ENCODE measurements at regions not wholly inside any gene's neighbourhood (a gene's known extent, or its start where the extent isn't known, plus 50 kb on each side); places are given as distances from the start of the nearest gene placed in this dataset.
"Not testable (repeated sequence)": the region's sequence is repeated elsewhere in the genome, so short reads cannot be mapped to it uniquely, and the experiment has no call there.

DNA sequence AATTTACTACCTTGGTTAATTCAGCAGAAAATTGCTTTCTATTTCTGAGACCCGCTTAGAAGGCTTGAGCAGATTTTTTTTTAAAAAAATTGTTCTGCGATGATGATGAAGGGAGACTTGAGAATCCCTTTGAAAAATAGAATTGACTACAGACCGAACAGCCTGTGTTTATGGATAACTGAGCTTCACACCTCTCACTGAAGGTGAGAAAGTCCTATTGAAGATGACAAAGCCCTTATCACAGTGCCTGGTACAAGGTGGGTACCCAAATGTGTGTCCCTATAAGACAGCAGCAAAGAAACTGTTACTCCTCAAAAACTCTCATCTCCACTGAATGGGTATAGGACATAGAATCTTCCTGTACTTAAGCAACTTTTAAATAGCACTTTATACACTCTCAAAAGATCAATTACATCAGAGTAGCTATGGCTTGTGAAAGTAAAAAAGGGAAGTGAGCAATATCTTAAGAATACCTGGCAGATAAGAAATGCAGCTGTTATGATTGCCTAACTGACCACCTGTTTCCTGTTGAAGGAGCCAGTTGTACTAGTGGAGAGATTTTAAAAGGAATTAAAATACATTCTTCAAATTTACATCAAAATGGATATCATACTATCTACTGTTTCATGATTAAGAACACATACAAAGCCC, 419.7 kb downstream of the CHSY3 start:
- CTCF ChIA-PET = no interaction called here
- Mint-ChIP-seq H3K36me3 (no peaks in the 10 kb centered on the region), H3K4me3 (no peak overlapping the region), H3K9me3 (peaks cover 3 to 18% (median 9%) of the 10 kb centered on the region in 5 donors), H3K27ac (no peak overlapping the region), H3K27me3 (peaks cover 0 to 1% of the 10 kb centered on the region in 2 donors), H3K4me1 (no peaks in the 10 kb centered on the region)
- Histone ChIP-seq H3K27ac (ENCODE audit: low read depth, low read length) (no peak overlapping the region), H3K27me3 (ENCODE audit: insufficient read depth, low read length, poor library complexity, severe bottlenecking) (no peaks in the 10 kb centered on the region), H3K4me1 (ENCODE audit: insufficient read depth, low read length) (no peaks in the 10 kb centered on the region), H3K36me3 (ENCODE audit: insufficient read depth, low read length) (no peaks in the 10 kb centered on the region), H3K9me3 (ENCODE audit: low read length) (no peaks in the 10 kb centered on the region), H3K4me3 (ENCODE audit: low read length) (no peak overlapping the region)
- no peak for DNase-seq
- POLR2A ChIA-PET = no interaction called here

DNA sequence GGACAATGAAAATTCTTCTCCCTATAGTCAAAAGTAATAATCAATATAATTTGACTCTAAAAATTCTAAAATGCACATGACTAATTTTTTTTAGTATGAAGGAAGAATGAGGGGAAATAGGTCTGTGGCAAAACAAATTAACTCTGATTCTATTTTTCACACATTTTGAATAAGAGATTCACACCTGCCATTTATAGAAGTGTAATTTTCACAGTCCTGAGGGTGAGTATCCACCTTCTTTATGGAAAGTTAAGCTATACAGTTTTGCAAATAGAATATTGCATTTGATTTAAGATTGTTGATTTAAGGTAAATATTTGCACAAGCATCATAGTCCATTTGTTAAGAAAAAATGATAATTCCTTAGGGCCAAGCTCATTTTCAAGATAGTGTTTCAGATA, 417.7 kb downstream of the CHSY3 start:
- Histone ChIP-seq H3K4me1 (ENCODE audit: insufficient read depth, low read length) (no peaks in the 10 kb centered on the region), H3K36me3 (ENCODE audit: insufficient read depth, low read length) (no peaks in the 10 kb centered on the region), H3K4me3 (ENCODE audit: low read length) (no peak overlapping the region), H3K27me3 (ENCODE audit: insufficient read depth, low read length, poor library complexity, severe bottlenecking) (no peaks in the 10 kb centered on the region), H3K27ac (ENCODE audit: low read depth, low read length) (no peak overlapping the region), H3K9me3 (ENCODE audit: low read length) (no peaks in the 10 kb centered on the region)
- ChIA-PET POLR2A (no interaction called here), CTCF (no interaction called here)
- no peak overlapping the region for H3K27ac Mint-ChIP-seq
- peaks cover 3 to 18% (median 4%) of the 10 kb centered on the region in 5 donors for H3K9me3 Mint-ChIP-seq
- peaks cover 0 to 1% of the 10 kb centered on the region in 2 donors for H3K27me3 Mint-ChIP-seq
- no peak for DNase-seq
- no peaks in the 10 kb centered on the region for H3K36me3 Mint-ChIP-seq
- H3K4me3 Mint-ChIP-seq = no peak overlapping the region
- no peaks in the 10 kb centered on the region for H3K4me1 Mint-ChIP-seq

DNA sequence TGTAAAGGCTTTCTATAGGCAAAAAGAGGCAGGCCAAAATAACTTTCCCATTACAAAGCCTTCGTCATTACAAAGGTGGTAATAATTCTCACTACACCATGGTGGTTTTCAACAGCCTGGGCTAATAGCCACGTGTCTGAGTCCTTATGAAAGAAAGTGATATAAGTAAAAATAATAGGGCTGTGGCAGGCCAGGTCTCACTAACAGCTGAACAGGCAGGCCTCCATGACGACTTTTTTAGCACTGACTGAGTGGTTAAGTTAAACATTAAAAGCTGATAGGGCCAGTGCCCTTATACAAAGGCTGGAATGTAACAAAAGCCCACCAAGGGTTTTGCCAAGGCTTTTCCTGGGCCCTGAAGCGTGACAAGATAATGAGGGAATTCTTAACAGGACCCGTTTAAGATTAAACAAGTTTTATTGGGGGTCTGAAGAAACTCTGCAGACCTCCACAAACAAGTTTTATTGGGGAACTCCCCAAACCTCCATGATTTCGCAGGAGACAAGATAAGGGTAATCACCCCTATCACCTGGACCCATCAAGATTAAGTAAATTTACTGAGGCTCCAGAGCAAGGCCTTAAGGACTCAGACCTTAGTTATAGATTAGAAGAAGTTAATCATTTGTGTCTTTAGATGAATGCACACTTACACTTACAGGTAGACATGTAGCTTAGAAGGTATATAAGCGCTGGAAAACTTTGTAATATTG, 412.9 kb downstream of the CHSY3 start:
- ChIA-PET CTCF (no interaction called here), POLR2A (no interaction called here)
- no peaks in the 10 kb centered on the region for H3K4me1 Mint-ChIP-seq

DNA sequence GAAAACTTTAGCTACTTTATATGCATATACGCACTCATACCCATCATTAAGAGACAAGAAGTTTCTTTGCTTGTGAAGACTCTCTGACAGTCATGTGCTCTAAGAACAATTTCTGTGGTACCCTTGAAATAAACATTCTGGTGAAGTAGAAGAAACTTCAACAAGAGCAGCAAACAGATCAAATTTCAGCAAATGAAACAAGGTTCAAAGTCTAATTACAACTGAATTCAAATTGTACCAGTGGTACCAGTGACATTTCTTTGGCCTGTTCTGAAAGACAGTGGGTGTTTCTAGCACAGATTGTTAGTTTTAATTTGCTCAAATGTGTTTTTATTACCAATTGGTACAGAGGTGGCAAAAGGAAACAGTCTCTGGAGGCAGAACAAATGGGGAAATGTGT, 391.0 kb downstream of the CHSY3 start:
- Mint-ChIP-seq H3K9me3 (peaks cover 0 to 3% (median 0%) of the 10 kb centered on the region in 5 donors), H3K27ac (no peak overlapping the region), H3K4me3 (no peak overlapping the region), H3K36me3 (no peaks in the 10 kb centered on the region), H3K4me1 (no peaks in the 10 kb centered on the region), H3K27me3 (no peaks in the 10 kb centered on the region)
- no peaks in the 10 kb centered on the region for H3K36me3 ChIP-seq (ENCODE audit: insufficient read depth, low read length)
- CTCF ChIA-PET = no interaction called here
- H3K27ac ChIP-seq (ENCODE audit: low read depth, low read length) = no peak overlapping the region
- no peak for DNase-seq
- POLR2A ChIA-PET = no interaction called here
- no peaks in the 10 kb centered on the region for H3K9me3 ChIP-seq (ENCODE audit: low read length)
- no peaks in the 10 kb centered on the region for H3K4me1 ChIP-seq (ENCODE audit: insufficient read depth, low read length)
- H3K4me3 ChIP-seq (ENCODE audit: low read length) = no peak overlapping the region
- no peaks in the 10 kb centered on the region for H3K27me3 ChIP-seq (ENCODE audit: insufficient read depth, low read length, poor library complexity, severe bottlenecking)

More for the DNA sequence above, 412.9 kb downstream of the CHSY3 start:
- H3K4me1 ChIP-seq (ENCODE audit: insufficient read depth, low read length) = no peaks in the 10 kb centered on the region
- no peaks in the 10 kb centered on the region for H3K27me3 ChIP-seq (ENCODE audit: insufficient read depth, low read length, poor library complexity, severe bottlenecking)
- DNase-seq = no peak
- Mint-ChIP-seq H3K9me3 (peaks cover 2 to 5% (median 4%) of the 10 kb centered on the region in 5 donors), H3K27me3 (peaks cover 1 to 3% of the 10 kb centered on the region in 2 donors), H3K4me3 (no peak overlapping the region), H3K27ac (no peak overlapping the region), H3K36me3 (no peaks in the 10 kb centered on the region)
- no peaks in the 10 kb centered on the region for H3K36me3 ChIP-seq (ENCODE audit: insufficient read depth, low read length)
- H3K27ac ChIP-seq (ENCODE audit: low read depth, low read length) = no peak overlapping the region
- H3K9me3 ChIP-seq (ENCODE audit: low read length) = no peaks in the 10 kb centered on the region
- no peak overlapping the region for H3K4me3 ChIP-seq (ENCODE audit: low read length)

DNA sequence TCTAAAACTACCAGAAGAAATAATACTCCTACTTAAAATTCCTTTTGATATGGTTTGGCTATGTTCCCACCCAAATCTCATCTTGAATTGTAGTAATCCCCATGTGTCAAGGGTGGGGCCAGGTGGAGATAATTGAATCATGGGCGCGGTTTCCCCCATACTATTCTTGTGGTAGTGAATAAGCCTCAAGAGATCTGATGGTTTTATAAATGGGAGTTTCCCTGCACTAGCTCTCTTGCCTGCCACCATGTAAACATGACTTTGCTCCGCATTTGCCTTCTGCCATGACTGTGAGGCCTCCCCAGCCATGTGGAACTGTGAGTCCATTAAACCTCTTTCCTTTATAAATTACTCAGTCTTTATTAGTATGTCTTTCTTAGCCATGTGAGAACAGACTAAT, 390.5 kb downstream of the CHSY3 start:
- H3K36me3 Mint-ChIP-seq; DNase-seq; CTCF ChIA-PET; H3K27ac Mint-ChIP-seq; POLR2A ChIA-PET; H3K27me3 Mint-ChIP-seq; H3K36me3 ChIP-seq (ENCODE audit: insufficient read depth, low read length); H3K4me1 ChIP-seq (ENCODE audit: insufficient read depth, low read length); H3K4me3 Mint-ChIP-seq; H3K27ac ChIP-seq (ENCODE audit: low read depth, low read length); H3K9me3 Mint-ChIP-seq; H3K9me3 ChIP-seq (ENCODE audit: low read length); H3K4me3 ChIP-seq (ENCODE audit: low read length); H3K4me1 Mint-ChIP-seq; H3K27me3 ChIP-seq (ENCODE audit: insufficient read depth, low read length, poor library complexity, severe bottlenecking): not testable (repeated sequence)

DNA sequence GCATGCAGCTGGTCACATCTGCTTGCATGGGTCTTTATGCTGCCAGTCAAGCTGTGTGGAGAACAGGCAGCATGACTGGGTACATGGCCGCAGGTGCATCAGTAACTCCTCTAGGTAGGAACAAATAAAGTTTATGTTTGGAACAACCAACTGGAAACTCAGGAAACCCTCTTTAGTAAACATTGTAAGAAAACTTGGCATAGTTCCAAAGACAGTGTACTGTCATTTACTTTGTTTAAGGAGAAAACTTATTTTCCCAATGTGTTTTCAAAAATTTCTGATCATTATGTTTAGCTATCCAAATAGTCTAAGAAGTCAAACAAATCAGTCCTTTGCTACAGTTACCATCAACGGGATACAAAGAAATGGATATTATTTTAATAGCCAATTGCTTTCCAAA, 386.0 kb downstream of the CHSY3 start:
- CTCF ChIA-PET = no interaction called here
- no peak overlapping the region for H3K4me3 ChIP-seq (ENCODE audit: low read length)
- no peaks in the 10 kb centered on the region for H3K4me1 ChIP-seq (ENCODE audit: insufficient read depth, low read length)
- H3K4me3 Mint-ChIP-seq = no peak overlapping the region
- no peak overlapping the region for H3K27ac Mint-ChIP-seq
- H3K36me3 Mint-ChIP-seq = no peaks in the 10 kb centered on the region
- H3K27me3 Mint-ChIP-seq = no peaks in the 10 kb centered on the region
- H3K9me3 Mint-ChIP-seq = peaks cover 0 to 4% (median 0%) of the 10 kb centered on the region in 5 donors
- no peaks in the 10 kb centered on the region for H3K4me1 Mint-ChIP-seq
- no peak for DNase-seq
- no peaks in the 10 kb centered on the region for H3K36me3 ChIP-seq (ENCODE audit: insufficient read depth, low read length)
- H3K27ac ChIP-seq (ENCODE audit: low read depth, low read length) = no peak overlapping the region
- H3K27me3 ChIP-seq (ENCODE audit: insufficient read depth, low read length, poor library complexity, severe bottlenecking) = no peaks in the 10 kb centered on the region
- H3K9me3 ChIP-seq (ENCODE audit: low read length) = no peaks in the 10 kb centered on the region
- POLR2A ChIA-PET = no interaction called here

DNA sequence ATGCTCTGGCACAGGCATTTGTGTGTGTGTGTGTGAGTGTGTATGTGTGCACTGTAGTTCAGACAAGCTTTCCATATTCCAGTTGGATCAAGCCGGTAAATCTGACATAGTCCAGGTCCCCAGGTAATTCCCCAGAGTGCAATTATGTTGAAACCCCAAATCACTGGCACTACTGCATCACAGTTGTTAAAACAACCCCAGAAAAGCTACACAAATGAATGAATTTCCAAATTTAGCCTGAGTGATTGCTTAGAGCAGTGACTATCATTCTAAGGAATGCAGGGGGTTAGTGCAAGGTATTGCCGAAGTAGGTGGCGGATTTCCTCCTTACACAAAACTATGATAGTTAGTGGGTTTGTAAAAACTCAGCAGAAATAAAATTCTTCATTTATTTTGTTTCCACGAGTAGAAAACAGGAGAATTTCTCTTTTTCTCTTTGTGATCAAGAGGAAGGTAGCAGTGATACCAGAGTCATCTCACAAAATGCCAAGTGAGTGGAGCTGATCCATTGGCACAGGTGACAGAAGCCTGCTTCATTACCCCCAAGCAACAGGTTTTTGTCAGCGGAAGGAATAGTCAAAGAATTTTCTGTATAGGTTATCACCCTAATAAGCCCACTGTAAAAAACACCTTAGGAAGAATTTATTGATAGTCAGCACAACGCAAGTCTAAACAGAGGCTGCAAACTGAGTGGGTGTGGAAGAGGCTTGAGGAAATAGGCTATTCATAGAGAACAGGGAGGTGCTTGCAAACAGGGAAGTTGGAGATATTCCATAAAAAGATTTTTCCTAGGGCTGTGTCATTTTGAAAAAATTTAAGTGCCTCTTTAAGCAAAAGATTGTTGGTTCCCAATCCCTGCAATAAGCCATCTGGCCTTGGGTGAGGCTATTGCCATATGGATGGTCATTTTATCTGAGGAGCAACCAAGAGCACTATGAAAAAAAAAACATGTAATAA, 385.1 kb downstream of the CHSY3 start:
- H3K36me3 ChIP-seq (ENCODE audit: insufficient read depth, low read length) = no peaks in the 10 kb centered on the region
- no peaks in the 10 kb centered on the region for H3K36me3 Mint-ChIP-seq
- no peak overlapping the region for H3K27ac ChIP-seq (ENCODE audit: low read depth, low read length)
- no peaks in the 10 kb centered on the region for H3K4me1 Mint-ChIP-seq
- H3K4me3 Mint-ChIP-seq = no peak overlapping the region
- CTCF ChIA-PET = no interaction called here
- peaks cover 0 to 4% (median 0%) of the 10 kb centered on the region in 5 donors for H3K9me3 Mint-ChIP-seq
- no peak overlapping the region for H3K27ac Mint-ChIP-seq
- POLR2A ChIA-PET = no interaction called here
- H3K27me3 ChIP-seq (ENCODE audit: insufficient read depth, low read length, poor library complexity, severe bottlenecking) = no peaks in the 10 kb centered on the region
- no peaks in the 10 kb centered on the region for H3K27me3 Mint-ChIP-seq
- H3K4me3 ChIP-seq (ENCODE audit: low read length) = no peak overlapping the region
- H3K4me1 ChIP-seq (ENCODE audit: insufficient read depth, low read length) = no peaks in the 10 kb centered on the region
- H3K9me3 ChIP-seq (ENCODE audit: low read length) = no peaks in the 10 kb centered on the region
- DNase-seq = no peak

DNA sequence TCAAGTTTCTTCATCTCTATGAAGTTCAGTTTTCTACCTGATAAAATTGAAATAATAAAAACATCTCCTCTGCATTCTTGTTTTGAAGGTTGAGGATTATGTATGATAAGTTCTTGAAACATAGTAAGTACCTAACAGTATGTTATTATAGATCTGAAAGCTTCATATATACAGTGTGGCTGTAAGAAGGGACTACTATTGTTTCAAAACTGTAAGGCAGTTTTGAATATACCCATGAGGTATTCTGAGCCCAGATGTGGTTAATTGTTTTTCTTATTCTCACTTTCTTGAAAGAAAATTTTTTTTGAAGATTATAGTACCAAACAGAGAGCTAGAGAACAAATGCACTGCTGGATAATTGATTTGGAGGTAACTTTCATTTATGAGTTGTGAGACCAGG, 383.2 kb downstream of the CHSY3 start:
- no peaks in the 10 kb centered on the region for H3K27me3 Mint-ChIP-seq
- H3K4me3 Mint-ChIP-seq = no peak overlapping the region
- no peaks in the 10 kb centered on the region for H3K4me1 Mint-ChIP-seq
- H3K27ac Mint-ChIP-seq = no peak overlapping the region
- POLR2A ChIA-PET = no interaction called here
- Histone ChIP-seq H3K4me3 (ENCODE audit: low read length) (no peak overlapping the region), H3K4me1 (ENCODE audit: insufficient read depth, low read length) (no peaks in the 10 kb centered on the region), H3K27me3 (ENCODE audit: insufficient read depth, low read length, poor library complexity, severe bottlenecking) (no peaks in the 10 kb centered on the region), H3K27ac (ENCODE audit: low read depth, low read length) (no peak overlapping the region), H3K9me3 (ENCODE audit: low read length) (no peaks in the 10 kb centered on the region), H3K36me3 (ENCODE audit: insufficient read depth, low read length) (no peaks in the 10 kb centered on the region)
- H3K36me3 Mint-ChIP-seq = no peaks in the 10 kb centered on the region
- H3K9me3 Mint-ChIP-seq = peaks cover 0 to 4% (median 0%) of the 10 kb centered on the region in 5 donors
- no peak for DNase-seq
- CTCF ChIA-PET = no interaction called here

All from CD8-positive, alpha-beta memory T cell (primary cell).